Prostate gland (tissue), 2 donors: ENCODE measurements at regions not wholly inside any gene's neighbourhood (a gene's known extent, or its start where the extent isn't known, plus 50 kb on each side); places are given as distances from the start of the nearest gene placed in this dataset.

ENCODE experiments used
- DNase-seq: peaks from one replicate; pipeline ENCODE4 v3.0.0-alpha.2; 2019; ENCODE audit warnings: low spot score
- H3K27ac ChIP-seq, 2 donors: fragments of 200-600 bp; sonication (generic); 2 replicates each; pipeline ENCODE4 v1.5.1; 2017 to 2019
- H3K27me3 ChIP-seq: fragments of 200-600 bp; sonication (generic); replicated peaks from 2 replicates; pipeline ENCODE4 v1.5.1; 2019; ENCODE audit not compliant: insufficient read depth
- H3K36me3 ChIP-seq, 2 donors: fragments of 200-600 bp; sonication (generic); 1 replicate in 1 of 2; 2 replicates in 1 of 2; pipeline versions ENCODE4 v1.5.1 to v1.8.1; 2017 to 2019
- H3K4me1 ChIP-seq: fragments of 200-600 bp; sonication (generic); replicated peaks from 2 replicates; pipeline ENCODE4 v1.5.1; 2019
- H3K4me3 ChIP-seq, 2 donors: fragments of 200-600 bp; sonication (generic); 2 replicates each; pipeline ENCODE4 v1.5.1; 2017 to 2019
- H3K9me3 ChIP-seq: fragments of 200-600 bp; sonication (generic); 2 replicates; pipeline ENCODE4 v1.5.1; 2017
- CTCF ChIP-seq, 4 experiments: fragments of 200-600 bp in 2 of 4; fragments of 450-650 bp in 2 of 4; sonication (generic) in 2 of 4; IDR thresholded peaks; 1 replicate in 3 of 4; 2 replicates in 1 of 4; pipeline ENCODE4 v1.5.1; 2016 to 2019; ENCODE audit warnings: antibody characterized with exemption in 4 of 4, mild to moderate bottlenecking in 2 of 4, moderate library complexity in 2 of 4
- POLR2A ChIP-seq: fragments of 450-650 bp; IDR thresholded peaks from one replicate; pipeline ENCODE4 v1.6.1; 2016; ENCODE audit warnings: antibody characterized with exemption, mild to moderate bottlenecking
- POLR2AphosphoS5 ChIP-seq: sonication (generic); formaldehyde crosslinking; IDR thresholded peaks from one replicate; pipeline ENCODE4 v1.6.1; 2017; ENCODE audit warnings: antibody characterized with exemption
- WGBS: methylation state at CpG from one replicate; pipeline ENCODE4 v1.1.5; 2018; 5-methylcytosine and 5-hydroxymethylcytosine counted together
- intact Hi-C: fragments of 100-400 bp; cut with DNase I; formaldehyde crosslinking; loops from one replicate; pipeline ENCODE4 v1.14.2; 2022

DNA sequence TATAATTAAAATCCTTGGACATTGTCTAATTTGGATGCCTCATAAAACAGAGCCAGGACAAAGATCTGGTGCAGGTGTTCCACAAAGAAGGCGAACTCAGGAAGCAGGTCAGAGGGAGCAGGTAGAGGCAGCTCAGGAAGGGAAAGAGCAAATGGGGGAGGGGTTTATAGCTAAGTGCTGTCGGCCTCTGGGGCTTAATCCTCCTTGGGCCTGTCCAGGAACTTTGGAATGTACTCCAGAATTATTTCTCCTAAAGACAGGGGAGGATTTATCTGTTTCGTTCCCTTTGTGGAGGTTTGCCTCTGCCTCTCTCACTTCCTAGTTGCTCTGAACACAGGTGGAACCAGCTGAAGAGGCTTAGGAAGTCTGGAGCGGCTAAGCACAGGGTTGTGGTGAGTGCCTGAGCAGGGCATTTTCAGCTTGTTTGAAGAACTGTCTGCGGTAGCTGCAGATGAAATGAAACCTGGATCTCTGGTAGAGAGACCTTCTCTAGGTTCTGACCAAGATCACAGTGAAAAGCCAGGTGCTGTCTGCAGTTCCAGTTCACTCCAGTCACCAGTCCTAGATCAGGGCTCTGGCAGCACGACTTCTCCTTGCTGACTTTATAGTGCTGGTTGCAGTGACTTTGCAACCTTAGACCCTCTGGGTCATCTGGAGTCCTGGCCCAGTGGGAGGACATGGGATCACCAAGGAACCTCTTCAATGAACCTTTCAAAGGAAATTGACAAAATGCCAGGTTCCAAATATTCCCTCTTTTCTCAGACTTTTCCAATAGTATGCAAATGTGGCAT is 519.2 kb downstream of the PCDH10 start:
- no peaks in the 10 kb centered on the region for H3K36me3 ChIP-seq
- H3K4me1 ChIP-seq, result no peaks in the 10 kb centered on the region
- H3K27ac ChIP-seq, result no peak overlapping the region
- no peak for TF ChIP-seq POLR2AphosphoS5
- no peak for TF ChIP-seq CTCF (IDR thresholded peaks at IDR 0.05)
- no peak for TF ChIP-seq POLR2A
- H3K4me3 ChIP-seq, result no peak overlapping the region
- H3K9me3 ChIP-seq, result no peaks in the 10 kb centered on the region
- intact Hi-C loops, result no loop called here
- WGBS, result 60% methylated on average over 6 of the region's 6 CpGs
- no peak for DNase-seq
- H3K27me3 ChIP-seq, result no peaks in the 10 kb centered on the region

DNA sequence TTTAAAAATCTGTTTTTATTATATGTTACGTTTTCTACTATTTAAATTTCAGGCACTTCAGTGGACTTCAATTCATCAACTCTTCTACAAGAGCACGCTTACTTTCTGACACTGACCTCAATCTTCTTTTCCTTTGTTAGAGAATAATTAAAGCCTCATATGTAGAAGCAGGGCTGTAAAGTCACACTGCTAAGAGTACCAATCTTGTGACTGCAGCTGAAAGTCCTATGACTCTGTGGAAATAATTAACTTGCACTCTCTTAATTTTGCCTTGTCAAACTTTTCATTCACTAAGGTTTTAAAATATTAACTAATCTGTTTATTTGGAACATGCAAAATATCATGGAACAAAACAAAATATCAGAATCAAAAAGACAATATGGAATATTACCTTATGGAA is 498.1 kb downstream of the PCDH10 start:
- TF ChIP-seq POLR2AphosphoS5 (no peak), CTCF (IDR thresholded peaks at IDR 0.05) (no peak), POLR2A (no peak)
- intact Hi-C loops, result no loop called here
- H3K9me3 ChIP-seq, result no peaks in the 10 kb centered on the region
- no peak overlapping the region for H3K4me3 ChIP-seq
- H3K27ac ChIP-seq, result no peak overlapping the region
- 60% methylated on average over 2 of the region's 2 CpGs for WGBS
- no peaks in the 10 kb centered on the region for H3K4me1 ChIP-seq
- H3K27me3 ChIP-seq, result no peaks in the 10 kb centered on the region
- no peaks in the 10 kb centered on the region for H3K36me3 ChIP-seq
- DNase-seq, result no peak

- 24% methylated on average over 2 of the region's 2 CpGs for WGBS
- no peaks in the 10 kb centered on the region for H3K36me3 ChIP-seq
- intact Hi-C loops, result no loop called here
- H3K4me3 ChIP-seq, result no peak overlapping the region
- no peak for DNase-seq
- H3K4me1 ChIP-seq, result no peaks in the 10 kb centered on the region
- H3K9me3 ChIP-seq, result no peaks in the 10 kb centered on the region
- TF ChIP-seq POLR2A, result no peak
- no peak for TF ChIP-seq POLR2AphosphoS5
- TF ChIP-seq CTCF (IDR thresholded peaks at IDR 0.05), result no peak
- no peaks in the 10 kb centered on the region for H3K27me3 ChIP-seq
- no peak overlapping the region for H3K27ac ChIP-seq
Observed at GRCh38 chr4:133641191-133641590, 492.1 kb downstream of the PCDH10 start.

DNA sequence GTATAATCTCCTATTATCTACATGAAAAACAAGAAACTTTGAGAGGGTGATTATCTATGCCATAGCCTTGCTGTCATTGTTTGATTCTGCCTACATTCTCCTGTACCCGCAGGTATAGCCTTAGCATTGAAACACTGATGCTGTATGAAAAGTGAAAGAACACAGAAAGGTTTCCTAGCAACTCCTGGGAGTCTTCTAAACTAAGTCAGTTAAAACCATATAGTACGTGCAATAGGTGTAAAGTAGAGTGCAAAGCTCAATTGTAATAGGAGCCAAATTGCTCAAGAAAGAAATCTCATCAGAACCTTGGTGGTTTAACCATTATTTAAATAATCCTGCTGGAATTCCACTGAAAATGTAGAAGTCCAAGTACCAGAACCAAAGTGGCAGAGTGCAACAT is 489.7 kb downstream of the PCDH10 start:
- TF ChIP-seq CTCF (IDR thresholded peaks at IDR 0.05) (no peak), POLR2A (no peak), POLR2AphosphoS5 (no peak)
- 74% methylated on average over 2 of the region's 2 CpGs for WGBS
- H3K9me3 ChIP-seq, result no peaks in the 10 kb centered on the region
- no peak overlapping the region for H3K4me3 ChIP-seq
- DNase-seq, result no peak
- intact Hi-C loops, result no loop called here
- no peaks in the 10 kb centered on the region for H3K4me1 ChIP-seq
- H3K27ac ChIP-seq, result no peak overlapping the region
- H3K27me3 ChIP-seq, result no peaks in the 10 kb centered on the region
- H3K36me3 ChIP-seq, result no peaks in the 10 kb centered on the region

GRCh38 chr4:133637161-133637560 is 488.1 kb downstream of the PCDH10 start:
- Histone ChIP-seq H3K4me3 (no peak overlapping the region), H3K9me3 (no peaks in the 10 kb centered on the region), H3K27ac (no peak overlapping the region), H3K36me3 (no peaks in the 10 kb centered on the region), H3K27me3 (no peaks in the 10 kb centered on the region), H3K4me1 (no peaks in the 10 kb centered on the region)
- WGBS, result 88% methylated on average over 2 of the region's 2 CpGs
- TF ChIP-seq POLR2A (no peak), POLR2AphosphoS5 (no peak), CTCF (IDR thresholded peaks at IDR 0.05) (no peak)
- no peak for DNase-seq
- intact Hi-C loops, result no loop called here
